Heart left ventricle (tissue), 16 donors: ENCODE measurements at regions not wholly inside any gene's neighbourhood (a gene's known extent, or its start where the extent isn't known, plus 50 kb on each side); places are given as distances from the start of the nearest gene placed in this dataset.

ENCODE experiments used
- ATAC-seq, 4 donors: fragments of 200-7000 bp; cut with Tn5 transposase; one replicate each; pipeline ENCODE4 v1.9.1; 2020 to 2022; ENCODE audit warnings: moderate library complexity in 4 of 4, mild to moderate bottlenecking in 3 of 4, moderate number of reproducible peaks in 1 of 4
- DNase-seq, 5 donors: peaks; one replicate each; pipeline ENCODE4 v3.0.0-alpha.2; 2020
- H3K27ac ChIP-seq, 12 donors: fragments of 200-600 bp; sonication (generic) in 4 of 12; one replicate each; pipeline versions ENCODE4 v1.5.0 to v1.8.0; 2016 to 2022; ENCODE audit warnings: mild to moderate bottlenecking in 2 of 12
- H3K27me3 ChIP-seq, 9 donors: fragments of 200-600 bp; sonication (generic) in 2 of 9; one replicate each; pipeline versions ENCODE4 v1.5.1 to v1.8.0; 2016 to 2022; ENCODE audit warnings: mild to moderate bottlenecking in 3 of 9
- H3K36me3 ChIP-seq, 9 donors: fragments of 200-600 bp; sonication (generic) in 2 of 9; one replicate each; pipeline versions ENCODE4 v1.5.0 to v1.8.0; 2018 to 2022; ENCODE audit warnings: mild to moderate bottlenecking in 2 of 9
- H3K4me1 ChIP-seq, 12 donors: fragments of 200-600 bp; sonication (generic) in 4 of 12; one replicate each; pipeline versions ENCODE4 v1.5.0 to v1.8.0; 2016 to 2022; ENCODE audit warnings: mild to moderate bottlenecking in 3 of 12
- H3K4me3 ChIP-seq, 12 donors: fragments of 200-600 bp; sonication (generic) in 4 of 12; one replicate each; pipeline versions ENCODE4 v1.5.0 to v1.8.0; 2017 to 2022; ENCODE audit warnings: mild to moderate bottlenecking in 9 of 12, moderate library complexity in 4 of 12
- H3K9me3 ChIP-seq, 12 donors: fragments of 200-600 bp; sonication (generic) in 4 of 12; one replicate each; pipeline versions ENCODE4 v1.5.0 to v1.8.0; 2016 to 2022; ENCODE audit warnings: mild to moderate bottlenecking in 1 of 12
- CTCF ChIP-seq, 12 donors: fragments of 200-600 bp; sonication (generic) in 4 of 12; IDR thresholded peaks; one replicate each; pipeline versions ENCODE4 v1.5.0 to v1.8.0; 2018 to 2022; ENCODE audit warnings: antibody characterized with exemption in 12 of 12, mild to moderate bottlenecking in 5 of 12
- POLR2A ChIP-seq, 2 donors: fragments of 450-650 bp; IDR thresholded peaks; one replicate each; pipeline ENCODE4 v1.6.1; 2017; ENCODE audit warnings: antibody characterized with exemption in 2 of 2, mild to moderate bottlenecking in 2 of 2, moderate library complexity in 2 of 2
- WGBS, 4 donors: extraction: QIAGEN DNeasy Blood & Tissue Kit in 2 of 4; methylation state at CpG; one replicate each; pipeline versions ENCODE4 v1.1.5 to v1.1.7; 2013 to 2018; 5-methylcytosine and 5-hydroxymethylcytosine counted together
- intact Hi-C, 10 donors: fragments of 100-400 bp; cut with DNase I; formaldehyde crosslinking; loops; one replicate each; pipeline versions ENCODE4 v1.11.1 to v1.14.2; 2022
- donor health status: ischemic (EF 13 %, LVEDD 7.1; RV severe dilation, severe dysfunction).
- donor health status: healthy with polysubstance abuse.
- donor health status: DM: no; HTN: yes; CAD: no.
- donor health status: DM: no; HTN: no; CAD: no.
- donor health status: ischemic (EF 25% LVEDD 6.9; RV normal size, moderate dysfunction).
- donor health status: ischemic (EF 25% LVEDD 5.7; RV mildly dilated, moderate dysfunction).
- donor health status: healthy.
- donor health status: DM: yes; HTN: yes; CAD: no.
- donor health status: ischemic (EF 35%, LVEDD 5.7; RV mildly dilated, moderate dysfunction).
- donor health status: nonischemic (EF 11% LVEDD 7.7; RV severe dilation, severe dysfunction).
- donor health status: DM: yes; HTN: yes; CAD: no.
- donor health status: PGD.
- donor health status: ischemic (EF 29% LVEDD 5.4; RV normal size, mild dysfunction).
- donor health status: nonischemic (EF 23%, LVEDD 6.1; RV moderate dilation, normal function).

- no peaks in the 10 kb centered on the region for H3K27me3 ChIP-seq
Observed at GRCh38 chr11:37371346-37371970, 773.4 kb upstream of the RAG2 start.

GRCh38 chr11:37370817-37371216 is 772.8 kb upstream of the RAG2 start:
- Histone ChIP-seq H3K9me3 (peaks cover 0 to 18% (median 0%) of the 10 kb centered on the region in 12 donors), H3K27me3 (no peaks in the 10 kb centered on the region), H3K27ac (no peak overlapping the region), H3K36me3 (no peaks in the 10 kb centered on the region), H3K4me1 (no peaks in the 10 kb centered on the region), H3K4me3 (no peak overlapping the region)
- intact Hi-C loops: no loop called here
- WGBS, 4 donors: 67 to 76% (median 74%) methylated on average over 2 of the region's 2 CpGs
- ATAC-seq: no peak
- TF ChIP-seq POLR2A (IDR thresholded peaks at IDR 0.05): no peak
- TF ChIP-seq CTCF (IDR thresholded peaks at IDR 0.05): no peak
- DNase-seq: no peak

More at GRCh38 chr11:37371346-37371970, 773.4 kb upstream of the RAG2 start:
- Histone ChIP-seq H3K27ac (no peak overlapping the region), H3K4me3 (no peak overlapping the region), H3K36me3 (no peaks in the 10 kb centered on the region), H3K9me3 (peaks cover 0 to 21% (median 0%) of the 10 kb centered on the region in 12 donors), H3K4me1 (no peaks in the 10 kb centered on the region)
- DNase-seq (no peak), ATAC-seq (no peak)
- intact Hi-C loops: no loop called here
- TF ChIP-seq POLR2A (IDR thresholded peaks at IDR 0.05) (no peak), CTCF (IDR thresholded peaks at IDR 0.05) (no peak)

- TF ChIP-seq POLR2A (IDR thresholded peaks at IDR 0.05) (no peak), CTCF (IDR thresholded peaks at IDR 0.05) (no peak)
- H3K27me3 ChIP-seq: no peaks in the 10 kb centered on the region
- DNase-seq (no peak), ATAC-seq (no peak)
- 86 to 93% (median 90%) methylated on average over 5 of the region's 5 CpGs for WGBS, 4 donors
- intact Hi-C loops: no loop called here
- H3K36me3 ChIP-seq: no peaks in the 10 kb centered on the region
- H3K27ac ChIP-seq: no peak overlapping the region
- no peak overlapping the region for H3K4me3 ChIP-seq
- peaks cover 0 to 24% (median 5%) of the 10 kb centered on the region in 12 donors for H3K9me3 ChIP-seq
- H3K4me1 ChIP-seq: no peaks in the 10 kb centered on the region
Observed at GRCh38 chr11:37364246-37364839, 766.3 kb upstream of the RAG2 start.

GRCh38 chr11:37353192-37353591 is 755.2 kb upstream of the RAG2 start:
- ATAC-seq: no peak
- Histone ChIP-seq H3K36me3 (no peaks in the 10 kb centered on the region), H3K9me3 (peaks cover 0 to 9% (median 0%) of the 10 kb centered on the region in 12 donors), H3K4me1 (no peaks in the 10 kb centered on the region), H3K27me3 (no peaks in the 10 kb centered on the region), H3K27ac (no peak overlapping the region), H3K4me3 (no peak overlapping the region)
- DNase-seq: no peak
- TF ChIP-seq POLR2A (IDR thresholded peaks at IDR 0.05): no peak
- no peak for TF ChIP-seq CTCF (IDR thresholded peaks at IDR 0.05)
- 27 to 47% (median 34%) methylated on average over 2 of the region's 2 CpGs for WGBS, 4 donors
- intact Hi-C loops: no loop called here
